Erythroblast (primary cell): ENCODE measurements at regions not wholly inside any gene's neighbourhood (a gene's known extent, or its start where the extent isn't known, plus 50 kb on each side); places are given as distances from the start of the nearest gene placed in this dataset.

Source experiments
- GATA1 ChIP-seq: IDR thresholded peaks from 2 replicates; pipeline ENCODE4 v1.6.1; 2011; ENCODE audit warnings: low read depth, mild to moderate bottlenecking, control low read depth, low read length, moderate library complexity
- POLR2A ChIP-seq: IDR thresholded peaks from 2 replicates; pipeline ENCODE4 v1.6.1; 2011; ENCODE audit warnings: mild to moderate bottlenecking, low read length

DNA sequence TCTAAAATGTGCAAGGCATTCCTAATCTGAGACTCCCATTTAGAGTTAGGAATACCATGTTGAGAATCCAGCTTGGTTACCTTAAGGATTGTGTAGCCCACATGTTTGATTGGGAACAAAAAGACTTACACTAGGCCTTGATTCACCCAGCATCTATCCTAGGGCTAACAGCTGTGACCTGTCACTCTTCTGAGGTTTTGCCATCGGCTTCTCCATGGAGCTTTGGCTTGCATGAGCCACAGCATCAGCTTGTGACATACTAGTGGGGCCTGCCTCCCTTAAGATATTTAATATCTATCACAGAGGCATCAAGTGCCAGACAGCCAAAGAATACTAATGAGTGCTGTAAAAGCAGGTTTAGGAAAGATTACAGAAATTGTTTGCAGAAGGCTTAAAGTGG lies 241.3 kb upstream of the UBE2E3 start:
- TF ChIP-seq POLR2A = no peak
- TF ChIP-seq GATA1 = no peak
